HG03342 (cell line): ENCODE measurements at regions not wholly inside any gene's neighbourhood (a gene's known extent, or its start where the extent isn't known, plus 50 kb on each side); places are given as distances from the start of the nearest gene placed in this dataset.
"Not testable (repeated sequence)": the region's sequence is repeated elsewhere in the genome, so short reads cannot be mapped to it uniquely, and the experiment has no call there.

ENCODE experiments used
- ATAC-seq: cut with Tn5 transposase; IDR thresholded peaks from one replicate; pipeline ENCODE4 v1.9.1; 2021; ENCODE audit warnings: mild to moderate bottlenecking, moderate library complexity; ENCODE audit not compliant: unreplicated experiment

- no peak for ATAC-seq
These were observed 215.3 kb downstream of the RND3 start for GRCh38 chr2:150271952-150272802.

DNA sequence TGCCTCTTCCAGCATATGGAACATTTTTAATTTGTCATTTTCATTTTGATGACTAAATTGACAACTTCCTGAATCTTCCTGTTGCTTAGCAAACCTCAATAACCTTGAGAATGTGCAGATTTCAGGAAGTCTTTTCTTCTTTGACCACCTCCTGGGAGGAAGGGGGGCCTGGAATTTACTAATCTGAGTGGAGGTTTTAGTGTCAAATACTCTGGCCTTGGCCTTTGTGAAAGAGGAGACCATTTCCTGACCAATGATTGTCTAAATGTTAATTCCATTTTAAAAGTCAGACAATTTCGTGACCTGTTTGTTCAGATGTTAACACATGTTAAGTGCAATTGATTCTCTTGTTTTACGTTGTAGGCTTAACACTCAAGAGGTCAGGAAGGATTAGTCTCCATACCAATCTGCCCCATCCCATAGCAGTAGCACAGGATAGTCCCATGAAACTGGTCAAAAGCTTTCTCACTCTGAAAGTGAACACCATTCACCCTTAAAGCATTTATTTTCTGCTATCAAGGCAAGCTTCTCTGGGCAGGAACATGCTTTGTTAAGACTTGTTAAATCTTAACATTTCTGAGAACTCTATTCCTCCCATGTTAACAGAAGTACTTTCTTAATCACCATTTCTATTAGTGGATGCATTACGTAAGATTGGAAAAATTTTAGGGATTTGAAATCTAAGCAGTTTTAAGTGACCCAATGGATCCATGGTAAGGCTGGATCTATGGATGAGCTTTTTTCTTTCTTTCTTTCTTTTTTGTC is 219.6 kb downstream of the RND3 start:
- no peak for ATAC-seq

GRCh38 chr2:150266931-150267330 is 220.5 kb downstream of the RND3 start:
- ATAC-seq = no peak

GRCh38 chr2:150264442-150264841 is 223.0 kb downstream of the RND3 start:
- ATAC-seq = no peak

DNA sequence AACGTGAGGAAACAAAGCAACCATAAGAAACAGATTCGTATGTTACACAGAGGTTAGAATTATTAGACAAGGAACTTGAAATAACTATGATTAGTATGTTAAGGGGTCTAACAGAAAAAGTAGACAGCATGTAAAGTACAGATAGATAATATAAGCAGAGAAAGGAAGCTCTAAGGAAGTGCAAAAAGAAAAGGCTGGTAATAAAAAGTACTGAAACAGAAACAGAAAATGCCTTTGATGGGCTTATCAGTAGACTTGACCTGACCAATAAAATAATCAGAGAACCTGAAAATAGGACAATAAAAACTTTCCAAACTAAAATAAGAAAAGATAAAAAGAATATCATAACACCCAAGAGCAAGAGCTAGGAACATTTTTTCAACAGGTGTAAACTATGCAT is 225.8 kb downstream of the RND3 start:
- no peak for ATAC-seq

DNA sequence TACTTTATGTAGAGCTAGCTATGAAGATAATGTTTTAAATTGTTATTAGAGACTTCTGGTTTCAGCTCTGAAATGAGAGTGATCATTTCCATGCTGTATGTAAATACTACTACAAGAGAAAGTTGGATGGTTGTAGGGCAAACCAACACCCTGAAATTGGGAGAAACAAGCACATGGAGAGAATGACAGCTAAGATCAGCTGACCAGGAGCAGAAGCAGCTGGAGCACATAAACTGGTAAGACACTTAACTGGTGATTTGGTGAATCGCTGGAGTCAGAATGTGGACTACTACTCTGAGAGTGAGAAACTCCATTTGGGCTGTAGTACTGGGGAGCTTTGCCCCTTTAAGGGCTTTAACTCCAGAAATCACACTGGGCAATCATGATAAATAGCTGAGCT is 226.8 kb downstream of the RND3 start:
- no peak for ATAC-seq

DNA sequence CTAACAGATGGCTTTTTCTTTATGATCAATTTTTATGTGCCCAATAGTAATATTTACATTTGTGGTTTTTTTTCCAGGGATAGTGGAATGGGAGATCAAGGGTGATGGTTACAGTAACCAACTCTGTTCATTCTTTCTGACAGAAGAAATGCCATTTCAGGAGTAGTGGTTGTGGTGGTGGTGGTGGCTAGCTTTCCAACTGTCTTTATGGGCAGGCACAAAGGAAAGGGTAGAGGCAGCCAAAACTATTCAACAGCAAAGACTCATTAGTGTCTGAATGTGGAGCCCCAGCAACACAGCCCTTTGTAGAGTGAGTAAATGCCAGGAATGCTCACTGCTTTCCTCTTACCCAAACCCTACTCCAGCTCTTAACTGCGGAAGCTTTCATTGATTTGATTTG is 227.7 kb downstream of the RND3 start:
- no peak for ATAC-seq

DNA sequence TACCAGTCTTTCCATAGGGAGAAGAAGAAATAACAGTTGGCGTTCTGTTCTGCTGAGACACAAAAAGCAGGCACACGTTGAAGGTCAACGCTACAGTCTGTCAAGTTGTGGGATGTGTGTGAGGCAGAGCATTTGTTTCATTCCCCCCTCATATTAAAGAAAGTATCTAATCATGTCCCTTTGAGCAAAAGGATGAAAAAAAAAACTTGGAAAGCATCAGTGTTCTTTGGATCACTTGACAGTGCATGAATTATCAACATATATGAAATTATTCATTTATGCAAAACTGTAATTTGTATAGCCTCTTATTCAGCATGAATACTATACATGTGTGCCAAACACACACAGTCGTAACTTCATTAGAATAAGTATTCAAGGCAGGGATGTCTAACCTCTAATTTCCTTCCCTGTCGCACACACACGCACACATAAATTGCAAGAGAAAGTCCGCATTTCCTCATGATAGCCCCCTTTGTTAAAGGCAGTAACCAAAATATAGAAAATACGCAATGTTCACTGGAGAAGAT is 228.6 kb downstream of the RND3 start:
- ATAC-seq = no peak

DNA sequence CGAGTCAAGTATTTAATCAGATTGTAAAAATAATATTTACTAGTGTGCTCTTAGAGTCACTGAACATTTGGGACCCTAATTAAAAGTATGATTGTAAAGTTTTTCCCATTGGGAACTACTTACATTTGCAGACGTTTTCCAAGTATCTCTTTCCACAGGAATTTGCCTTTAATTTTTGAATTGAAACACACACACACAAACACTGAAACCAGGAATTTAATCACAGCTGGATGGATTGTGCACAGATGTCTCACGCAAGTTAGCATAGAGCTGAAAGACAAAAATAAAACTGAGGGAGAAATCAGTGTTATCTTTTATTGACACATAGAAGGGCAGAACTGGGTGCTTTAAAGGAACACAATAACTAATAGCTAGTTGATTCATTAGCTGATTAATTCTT is 230.7 kb downstream of the RND3 start:
- ATAC-seq = no peak

GRCh38 chr2:150255528-150255927 is 231.9 kb downstream of the RND3 start:
- ATAC-seq = no peak

DNA sequence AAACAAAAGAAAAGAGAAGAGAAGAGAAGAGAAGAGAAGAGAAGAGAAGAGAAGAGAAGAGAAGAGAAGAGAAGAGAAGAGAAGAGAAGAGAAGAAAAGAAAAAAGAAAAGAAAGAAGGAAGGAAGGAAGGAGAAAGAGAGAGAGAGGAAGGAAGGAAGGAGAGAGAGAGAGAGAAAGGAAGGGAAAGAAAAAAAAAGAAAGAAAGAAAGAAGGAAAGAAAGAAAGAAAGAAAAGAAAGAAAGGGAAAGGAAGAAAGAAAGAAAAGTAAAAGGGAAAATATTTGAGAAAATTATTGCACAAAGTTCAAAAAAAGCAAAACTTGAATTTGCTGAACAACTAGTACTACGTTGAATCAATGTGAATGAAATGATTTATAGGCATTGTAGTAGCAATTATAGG is 237.7 kb downstream of the RND3 start:
- ATAC-seq = not testable (repeated sequence)

DNA sequence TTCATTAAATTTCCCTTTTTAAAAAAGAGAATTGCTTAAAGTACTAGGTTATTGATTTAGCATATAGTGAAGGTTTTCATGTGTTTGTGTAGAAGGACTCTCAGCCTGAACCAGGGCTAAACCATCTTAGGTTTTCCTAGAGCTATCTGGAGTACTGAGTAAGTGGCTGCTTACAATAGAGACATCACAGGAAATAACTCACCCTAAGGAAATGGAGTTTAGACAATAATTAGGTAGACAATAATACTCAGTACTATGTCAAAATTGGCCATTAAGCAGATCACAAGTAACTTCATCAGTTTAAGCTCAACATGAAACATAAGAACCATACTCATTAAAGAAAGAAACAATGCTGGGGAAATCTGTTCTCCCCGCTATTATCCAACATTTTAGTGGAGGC is 240.0 kb downstream of the RND3 start:
- ATAC-seq = no peak

GRCh38 chr2:150234787-150235446 is 252.6 kb downstream of the RND3 start:
- ATAC-seq = no peak

GRCh38 chr2:150232871-150233270 is 254.6 kb downstream of the RND3 start:
- ATAC-seq = no peak

DNA sequence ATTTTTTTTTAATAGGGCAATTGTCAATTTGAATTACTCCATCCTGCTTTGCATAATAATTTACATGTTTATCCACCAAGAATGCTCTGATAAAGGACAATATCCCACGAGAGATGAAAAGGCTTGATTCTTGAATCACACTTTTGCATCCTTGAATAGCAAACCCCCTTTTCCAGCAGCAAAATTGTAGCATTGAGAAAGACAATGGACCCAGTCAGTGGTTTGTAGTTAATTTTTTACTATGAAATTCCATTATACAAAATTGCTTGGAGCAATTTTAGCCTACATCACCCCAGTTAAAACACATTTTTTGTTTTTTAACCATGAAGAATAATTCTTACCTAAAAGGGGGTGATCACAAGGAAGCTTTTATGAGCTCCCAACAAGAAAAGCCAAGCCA is 255.1 kb downstream of the RND3 start:
- ATAC-seq = no peak

GRCh38 chr2:150230616-150231015 is 256.9 kb downstream of the RND3 start:
- ATAC-seq = no peak

DNA sequence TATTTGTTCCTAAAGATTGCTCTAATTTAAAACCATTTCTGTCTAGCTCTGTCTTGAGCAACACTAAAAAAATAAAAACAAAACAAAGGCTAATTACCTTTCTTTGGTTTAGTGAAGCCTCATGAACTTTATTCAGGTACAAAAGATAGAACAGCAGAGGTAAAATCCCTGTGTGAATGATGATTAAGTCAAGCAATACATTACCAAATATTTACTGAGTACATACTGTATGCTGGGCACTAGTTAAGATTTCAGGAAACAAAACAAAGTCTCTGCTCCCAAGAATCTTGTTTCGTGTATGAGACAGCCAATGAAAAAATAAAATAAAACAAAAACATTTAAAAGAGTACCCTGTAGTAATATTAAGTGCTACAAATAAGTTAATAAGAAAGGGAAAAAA is 257.5 kb downstream of the RND3 start:
- ATAC-seq = no peak

- ATAC-seq = no peak
These were observed 258.5 kb downstream of the RND3 start for GRCh38 chr2:150228936-150229335.

- no peak for ATAC-seq
These were observed 262.4 kb downstream of the RND3 start for GRCh38 chr2:150225030-150225429.

- ATAC-seq = no peak
These were observed 263.1 kb downstream of the RND3 start for GRCh38 chr2:150224321-150224720.

DNA sequence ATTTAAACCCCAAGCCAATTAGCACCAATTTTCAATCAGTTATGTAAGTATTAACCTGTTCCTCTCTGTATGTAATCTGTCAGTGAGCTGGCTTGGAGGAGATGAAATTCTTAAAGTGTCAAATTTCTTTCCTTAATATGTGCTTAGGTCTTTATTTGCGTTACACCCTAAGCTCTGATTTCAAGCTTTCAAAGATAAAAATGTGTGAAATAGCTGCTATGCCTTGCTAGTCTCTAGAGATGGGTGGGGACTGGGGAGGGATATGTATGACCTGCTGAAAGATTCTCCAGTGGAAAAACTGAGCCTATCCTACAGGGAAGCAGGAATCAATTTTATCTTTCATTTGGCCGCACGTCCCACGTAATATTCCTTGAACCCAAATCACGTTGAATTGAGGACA is 264.5 kb downstream of the RND3 start:
- no peak for ATAC-seq

GRCh38 chr2:150222379-150222778 is 265.1 kb downstream of the RND3 start:
- ATAC-seq = no peak
